OCI-LY7 (cell line): ENCODE measurements at regions not wholly inside any gene's neighbourhood (a gene's known extent, or its start where the extent isn't known, plus 50 kb on each side); places are given as distances from the start of the nearest gene placed in this dataset.

Source experiments
- BruUV-seq: library from RNA; stranded (reverse); fragments of 400-500 nt; replicated peaks from 2 replicates; lab custom pipeline; 2021; lab: Mats Ljungman, UMichigan
- CTCF ChIA-PET: fragments of 300-600 bp; sonication (Branson Sonifier 250); formaldehyde crosslinking; loops from one replicate; lab custom pipeline; 2022; ENCODE audit warnings: antibody characterized with exemption; ENCODE audit not compliant: unreplicated experiment; lab: Charles Lee
- POLR2A ChIA-PET: fragments of 300-600 bp; sonication (Branson Sonifier 250); formaldehyde crosslinking; loops from one replicate; lab custom pipeline; 2022; ENCODE audit warnings: antibody characterized with exemption; lab: Charles Lee
- DNase-seq: peaks from one replicate; pipeline ENCODE4 v3.0.0-alpha.2; 2015; ENCODE audit warnings: low spot score
- H2AFZ ChIP-seq: fragments of 200-600 bp; sonication (generic), shearing (Covaris generic); 2 replicates; pipeline ENCODE4 v1.6.1; 2014; ENCODE audit warnings: mild to moderate bottlenecking, antibody characterized with exemption, low read length, moderate library complexity
- H3K27ac ChIP-seq: fragments of 200-600 bp; sonication (generic); 2 replicates; pipeline ENCODE4 v1.5.1; 2014; ENCODE audit warnings: mixed run types, low read depth, mild to moderate bottlenecking, moderate library complexity, low read length, inconsistent platforms; ENCODE audit not compliant: poor library complexity, severe bottlenecking
- H3K36me3 ChIP-seq: fragments of 200-600 bp; sonication (generic); 2 replicates; pipeline ENCODE4 v1.6.1; 2014; ENCODE audit warnings: mild to moderate bottlenecking, antibody characterized with exemption, low read length, moderate library complexity, mixed read lengths; ENCODE audit not compliant: insufficient read depth
- H3K4me1 ChIP-seq: fragments of 200-600 bp; sonication (generic); 2 replicates; pipeline ENCODE4 v1.5.1; 2014; ENCODE audit warnings: mild to moderate bottlenecking, low read length; ENCODE audit not compliant: insufficient read depth, poor library complexity, severe bottlenecking
- H3K4me2 ChIP-seq: fragments of 200-600 bp; sonication (generic); 2 replicates; pipeline ENCODE4 v1.6.1; 2014; ENCODE audit warnings: mild to moderate bottlenecking, low read length
- H3K4me3 ChIP-seq: fragments of 200-600 bp; sonication (generic); 2 replicates; pipeline ENCODE4 v1.5.1; 2014; ENCODE audit warnings: mild to moderate bottlenecking, low read depth, low read length; ENCODE audit not compliant: poor library complexity, severe bottlenecking
- H3K79me2 ChIP-seq: fragments of 200-600 bp; sonication (generic); 2 replicates; pipeline ENCODE4 v1.6.1; 2016; ENCODE audit warnings: low read depth, mild to moderate bottlenecking, low read length, moderate library complexity, mixed read lengths; ENCODE audit not compliant: insufficient read depth
- H3K9me2 ChIP-seq: fragments of 200-600 bp; sonication (generic); 2 replicates; pipeline ENCODE4 v1.6.1; 2016; ENCODE audit warnings: mild to moderate bottlenecking, low read length, mixed read lengths; ENCODE audit not compliant: insufficient read depth
- H3K9me3 ChIP-seq: fragments of 200-600 bp; sonication (generic); 2 replicates; pipeline ENCODE4 v1.6.1; 2014; ENCODE audit warnings: mild to moderate bottlenecking, mixed run types, low read length, mixed read lengths
- H4K20me1 ChIP-seq: fragments of 200-600 bp; sonication (generic); 2 replicates; pipeline ENCODE4 v1.6.1; 2014; ENCODE audit warnings: mild to moderate bottlenecking, antibody characterized with exemption, low read length, moderate library complexity, mixed read lengths; ENCODE audit not compliant: insufficient read depth
- CTCF ChIP-seq: fragments of 200-600 bp; sonication (generic); conservative IDR thresholded peaks from 2 replicates; pipeline ENCODE4 v1.5.1; 2014; ENCODE audit warnings: mild to moderate bottlenecking, antibody characterized with exemption, low read length, moderate library complexity, mixed read lengths
- EZH2phosphoT487 ChIP-seq: fragments of 200-600 bp; sonication (generic); IDR thresholded peaks from 2 replicates; pipeline ENCODE4 v1.6.1; 2018; ENCODE audit warnings: low read depth, borderline replicate concordance, mild to moderate bottlenecking, mixed run types, antibody characterized with exemption, low read length, moderate library complexity, mixed read lengths
- intact Hi-C: fragments of 100-400 bp; cut with micrococcal nuclease; formaldehyde crosslinking; loops from one replicate; pipeline ENCODE4 v1.10.0; 2022; ENCODE audit not compliant: unreplicated experiment

GRCh38 chr2:160670618-160671017 lies 177.0 kb upstream of the RBMS1 start:
- Histone ChIP-seq H3K4me2 (no peak overlapping the region), H3K4me3 (no peak overlapping the region), H3K27ac (no peak overlapping the region), H3K9me2 (no peaks in the 10 kb centered on the region), H3K9me3 (no peaks in the 10 kb centered on the region), H3K36me3 (no peaks in the 10 kb centered on the region), H4K20me1 (no peaks in the 10 kb centered on the region), H2AFZ (no peak overlapping the region), H3K79me2 (no peaks in the 10 kb centered on the region), H3K4me1 (no peaks in the 10 kb centered on the region)
- DNase-seq: no peak
- ChIA-PET CTCF (no interaction called here), POLR2A (interaction anchor here (0.7 kb wide), 1 partner anchor 935 kb away, joined by 3 read pairs; no protein-coding TSS in a partner anchor)
- TF ChIP-seq EZH2phosphoT487 (no peak), CTCF (no peak)
- intact Hi-C loops: no loop called here
- no TSS peak for BruUV-seq

GRCh38 chr2:160672211-160672610 lies 178.6 kb upstream of the RBMS1 start:
- Histone ChIP-seq H3K27ac (no peak overlapping the region), H3K4me1 (no peaks in the 10 kb centered on the region), H3K4me2 (no peak overlapping the region), H3K79me2 (no peaks in the 10 kb centered on the region), H3K9me2 (no peaks in the 10 kb centered on the region), H4K20me1 (no peaks in the 10 kb centered on the region), H2AFZ (no peak overlapping the region), H3K9me3 (no peaks in the 10 kb centered on the region), H3K36me3 (no peaks in the 10 kb centered on the region), H3K4me3 (no peak overlapping the region)
- no peak for DNase-seq
- BruUV-seq: no TSS peak
- ChIA-PET CTCF (no interaction called here), POLR2A (interaction anchor here (1.2 kb wide), 2 partner anchors 10 to 13 kb away, joined by 4 to 6 read pairs; no protein-coding TSS in a partner anchor)
- intact Hi-C loops: no loop called here
- TF ChIP-seq CTCF (no peak), EZH2phosphoT487 (no peak)

- ChIA-PET POLR2A (interaction anchor here (0.7 to 1.7 kb wide), 5 partner anchors 11 to 54 kb away, joined by 3 to 7 read pairs (median 3); no protein-coding TSS in a partner anchor), CTCF (no interaction called here)
- H3K27ac ChIP-seq: no peak overlapping the region
- DNase-seq: no peak
- no peak overlapping the region for H3K4me3 ChIP-seq
- H3K9me2 ChIP-seq: no peaks in the 10 kb centered on the region
- no peaks in the 10 kb centered on the region for H4K20me1 ChIP-seq
- H3K79me2 ChIP-seq: no peaks in the 10 kb centered on the region
- BruUV-seq: no TSS peak
- H2AFZ ChIP-seq: no peak overlapping the region
- intact Hi-C loops: no loop called here
- H3K9me3 ChIP-seq: no peaks in the 10 kb centered on the region
- TF ChIP-seq CTCF (no peak), EZH2phosphoT487 (no peak)
- H3K4me1 ChIP-seq: no peaks in the 10 kb centered on the region
- no peak overlapping the region for H3K4me2 ChIP-seq
- no peaks in the 10 kb centered on the region for H3K36me3 ChIP-seq
These were observed 180.6 kb upstream of the RBMS1 start for GRCh38 chr2:160674146-160674750.
